ENCODE measurements at regions not wholly inside any gene's neighbourhood (a gene's known extent, or its start where the extent isn't known, plus 50 kb on each side); places are given as distances from the start of the nearest gene placed in this dataset.

DNA sequence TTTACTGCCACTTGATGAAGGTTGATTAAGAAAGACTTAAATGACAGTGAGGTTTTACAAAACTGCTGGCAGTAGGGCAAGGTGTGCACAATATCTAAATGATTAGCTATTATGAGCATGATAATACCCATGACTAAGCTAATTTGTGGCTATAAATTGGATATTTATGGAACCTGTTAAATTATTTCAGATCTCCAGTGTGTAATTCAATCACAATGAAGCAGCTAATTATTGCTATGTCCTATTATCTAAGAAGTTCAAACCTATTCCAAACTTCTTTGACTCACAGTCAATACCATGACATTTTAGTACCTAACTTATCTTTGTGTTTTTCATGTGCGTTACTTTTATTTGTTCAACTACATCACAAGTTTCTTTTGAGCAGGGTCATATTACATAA, 253.8 kb upstream of the MMADHC start:
- no peak for DNase-seq

DNA sequence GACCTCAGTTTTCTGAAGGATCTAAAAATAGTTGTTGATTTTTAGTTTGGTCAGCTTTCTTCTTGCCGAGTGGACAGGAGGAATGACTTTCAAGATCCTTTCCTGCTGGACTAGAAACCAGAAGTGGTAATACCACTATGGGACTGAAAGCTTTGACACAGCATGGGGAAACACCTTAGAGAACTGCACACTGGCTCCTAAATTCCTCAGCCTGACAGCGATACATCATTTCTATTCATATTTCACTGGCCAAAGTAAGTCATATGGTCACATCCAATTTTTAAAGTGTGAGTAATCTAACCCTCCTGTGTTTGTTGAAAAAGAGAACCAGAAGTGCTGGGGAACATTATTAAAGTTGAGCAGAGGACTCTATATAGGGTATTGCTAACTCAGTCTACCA, 244.7 kb upstream of the MMADHC start:
- no peak for DNase-seq

DNA sequence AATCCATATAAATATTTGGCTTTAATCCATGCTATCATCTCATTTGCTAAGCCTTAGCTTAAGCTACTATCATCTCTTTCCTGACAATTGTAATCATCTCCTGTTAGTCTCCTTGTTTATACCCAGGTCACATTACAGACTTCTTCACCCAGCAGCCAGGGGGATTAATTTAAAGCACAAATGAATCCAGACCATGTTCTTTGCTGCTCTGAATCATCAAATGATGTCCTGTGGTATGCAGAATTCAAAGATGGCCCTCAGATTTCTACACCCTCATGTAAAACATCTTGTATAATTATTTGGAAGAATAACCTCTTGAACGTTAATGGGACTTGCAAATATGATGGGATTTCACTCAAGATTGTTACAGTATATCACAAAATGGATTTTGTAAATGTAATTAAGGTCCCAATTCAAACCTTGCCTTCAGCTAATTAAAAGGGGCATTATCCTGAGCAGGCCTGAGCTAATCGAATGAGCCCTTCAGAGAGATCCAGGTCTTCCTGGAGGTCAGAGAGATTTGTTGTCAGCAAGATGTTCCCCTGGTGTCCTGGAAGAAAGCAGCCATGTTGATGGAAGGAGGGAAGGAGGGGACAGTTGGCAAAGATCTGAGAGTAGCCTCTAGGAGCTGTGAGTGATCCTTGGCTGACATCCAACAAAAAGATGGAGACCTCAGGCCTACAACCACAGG, 241.1 kb upstream of the MMADHC start:
- DNase-seq, result no peak

DNA sequence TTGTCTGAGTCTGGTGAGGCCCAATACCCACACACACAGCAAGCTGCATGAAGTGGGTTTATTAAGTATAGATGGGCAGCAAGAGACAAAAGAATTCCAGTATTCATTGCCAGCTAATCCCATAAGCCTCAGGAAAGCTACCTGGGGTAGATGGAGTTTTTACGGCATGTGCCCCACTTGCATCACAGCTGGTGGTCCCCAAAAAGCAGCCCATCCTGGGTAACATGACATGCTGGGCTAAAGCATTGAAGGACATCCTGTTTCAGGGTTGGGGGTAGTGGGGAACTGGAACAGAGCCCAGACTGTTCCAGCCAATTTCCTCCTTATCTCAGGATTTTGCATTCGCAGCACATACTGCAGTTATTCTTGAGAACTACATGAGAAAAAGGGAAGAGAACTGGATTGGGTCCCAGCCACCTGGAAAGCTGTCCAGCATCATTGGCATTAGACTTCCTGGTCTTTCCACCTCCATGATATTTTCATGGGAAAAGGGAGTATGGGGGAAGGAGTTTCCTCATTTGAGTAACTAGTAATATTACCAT, 240.1 kb upstream of the MMADHC start:
- no peak for DNase-seq

DNA sequence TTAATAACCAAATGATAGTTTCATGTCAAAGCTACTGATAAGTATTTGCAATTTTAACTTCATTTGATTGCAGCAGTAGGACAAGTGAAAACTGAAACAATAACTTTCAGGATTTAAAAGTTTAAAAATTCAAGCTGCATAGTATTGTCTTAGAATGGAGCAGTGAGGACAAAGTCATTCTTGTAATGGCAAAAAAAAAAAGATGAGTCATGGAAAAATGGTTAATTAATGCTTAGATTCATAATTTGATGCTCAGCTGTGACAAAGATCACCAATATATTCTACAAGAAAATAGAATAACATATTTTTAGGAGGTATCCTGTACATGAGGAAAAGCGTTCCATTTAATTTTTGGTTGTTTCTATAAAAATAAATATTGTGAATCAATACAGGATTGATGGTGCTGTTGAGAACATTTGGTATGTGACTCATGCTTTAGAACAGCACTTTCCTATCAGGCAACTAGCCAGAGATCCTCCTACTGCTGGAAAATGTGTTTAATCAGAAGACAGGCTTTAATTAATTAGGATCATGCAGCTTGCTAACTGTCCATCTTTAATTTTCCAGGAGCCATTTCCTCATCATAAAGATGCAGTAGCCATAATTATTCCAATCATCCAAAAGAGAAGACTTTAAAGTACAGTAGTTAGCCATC, 239.0 kb upstream of the MMADHC start:
- no peak for DNase-seq

DNA sequence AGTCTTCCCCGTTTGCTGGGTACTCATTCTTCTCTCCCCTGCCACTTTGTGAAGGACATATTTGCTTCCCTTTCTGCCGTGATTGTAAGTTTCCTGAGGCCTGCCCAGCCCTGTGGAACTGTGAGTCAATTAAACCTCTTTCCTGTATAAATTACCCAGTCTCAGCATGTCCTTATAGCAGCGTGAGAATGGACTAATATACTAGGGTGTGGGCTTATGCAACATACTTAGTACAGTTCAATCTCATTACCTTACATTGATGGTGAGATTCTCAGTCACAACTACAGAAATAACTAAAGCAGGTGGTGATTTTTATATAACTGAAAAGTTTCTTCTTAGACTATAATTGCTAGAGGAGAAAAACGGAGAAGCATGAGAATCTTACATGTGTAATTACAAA, 237.9 kb upstream of the MMADHC start:
- DNase-seq, result no peak

DNA sequence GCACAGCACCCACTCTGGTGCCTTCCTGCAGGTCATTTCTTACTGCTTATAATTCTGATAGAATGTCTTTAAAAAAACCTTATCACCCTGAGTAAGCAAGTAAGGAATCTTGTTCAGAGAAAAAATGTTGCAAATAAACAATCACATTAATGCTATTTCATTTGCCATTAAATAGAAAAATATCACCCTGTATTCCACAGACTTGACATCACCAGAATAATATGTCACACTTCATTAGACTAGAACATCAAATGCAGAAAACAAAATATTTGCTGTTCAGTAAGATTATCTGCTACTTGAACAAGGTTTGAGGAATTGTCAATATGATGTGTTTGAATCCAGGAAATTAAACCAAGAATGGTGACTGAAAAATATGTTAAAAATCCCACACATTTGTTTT, 236.6 kb upstream of the MMADHC start:
- no peak for DNase-seq

DNA sequence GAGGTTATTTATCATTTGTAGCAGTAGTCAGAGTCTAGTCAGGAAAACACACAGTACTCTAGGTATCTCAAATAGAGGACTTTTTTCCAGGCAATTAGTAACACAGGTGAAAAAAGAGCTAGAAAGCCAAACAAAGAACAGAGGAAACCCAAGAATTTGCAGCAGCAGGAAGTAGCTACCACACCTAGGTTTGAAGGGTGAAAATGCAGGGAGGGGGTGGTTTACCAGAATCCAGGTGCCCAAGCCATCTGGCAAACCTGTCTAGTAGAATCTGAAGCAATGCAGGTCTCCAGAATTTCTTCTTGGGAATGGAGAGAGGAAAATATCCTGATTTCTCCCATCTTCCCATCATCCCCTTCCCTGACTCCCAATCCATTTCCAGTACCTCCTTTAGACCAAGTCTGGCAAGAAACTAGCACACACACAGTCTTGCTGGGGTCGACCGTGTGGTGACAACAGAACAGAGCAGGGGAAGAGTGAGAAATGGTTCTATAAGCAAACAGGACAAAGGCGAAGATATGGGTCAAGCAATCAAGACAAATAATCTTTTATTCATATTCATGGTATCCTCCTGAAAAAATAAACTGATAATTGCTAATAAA, 231.9 kb upstream of the MMADHC start:
- DNase-seq, result no peak

DNA sequence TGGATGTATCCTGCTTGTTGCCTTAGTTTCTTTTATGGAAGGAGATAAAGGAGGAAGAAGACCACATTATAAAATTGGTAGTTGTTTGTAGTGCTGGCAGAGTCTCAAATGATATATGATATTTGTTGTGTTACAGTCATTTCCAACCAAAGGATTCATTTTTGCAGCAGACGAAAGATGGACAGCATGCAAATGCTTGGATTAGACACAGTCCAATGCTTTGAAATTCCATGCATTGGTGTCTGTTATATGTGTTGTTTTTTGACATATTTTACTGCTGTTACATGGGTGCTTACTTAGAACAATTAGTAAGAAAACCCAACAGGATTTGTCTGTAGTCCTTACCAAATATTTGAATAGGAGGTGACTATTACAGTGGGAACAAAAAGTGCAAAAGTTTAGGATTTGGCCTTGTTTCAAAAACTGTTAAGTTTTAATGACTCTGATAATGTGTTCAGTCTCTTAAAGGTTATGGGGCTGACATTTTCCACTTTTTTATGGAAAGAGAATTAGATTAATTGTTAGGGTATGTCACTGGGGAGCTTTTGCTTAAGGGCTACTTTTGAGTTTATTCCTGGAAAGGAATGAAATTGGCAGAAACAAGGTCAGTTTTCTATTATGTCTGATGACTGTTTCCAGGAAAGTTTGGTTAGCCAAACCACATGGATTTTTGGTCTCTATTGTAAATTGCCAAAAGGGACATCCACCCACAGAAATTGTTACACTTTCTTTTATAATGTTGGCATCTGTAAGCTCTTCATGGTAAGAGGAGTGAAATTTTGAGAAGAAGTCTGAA, 229.4 kb upstream of the MMADHC start:
- peak; percentile 12 for DNase-seq

DNA sequence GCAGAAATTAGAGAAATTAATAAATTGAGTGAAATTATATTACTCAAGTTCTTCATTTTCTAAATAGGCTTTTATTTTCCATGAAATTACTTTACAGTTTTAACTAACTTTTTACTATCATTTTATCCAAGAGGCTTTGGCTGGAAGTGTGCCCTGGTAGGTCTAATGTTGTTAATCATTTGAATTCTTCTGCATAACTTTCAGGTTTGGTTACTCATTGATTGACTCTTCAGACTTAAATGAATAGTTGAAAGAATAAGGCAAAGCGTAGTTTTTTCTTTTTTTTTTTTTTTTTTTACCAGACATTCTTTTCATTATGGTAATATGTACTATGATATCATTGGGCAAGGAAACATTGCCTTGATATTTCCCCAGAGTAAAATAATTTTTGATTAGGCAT, 228.4 kb upstream of the MMADHC start:
- no peak for DNase-seq

DNA sequence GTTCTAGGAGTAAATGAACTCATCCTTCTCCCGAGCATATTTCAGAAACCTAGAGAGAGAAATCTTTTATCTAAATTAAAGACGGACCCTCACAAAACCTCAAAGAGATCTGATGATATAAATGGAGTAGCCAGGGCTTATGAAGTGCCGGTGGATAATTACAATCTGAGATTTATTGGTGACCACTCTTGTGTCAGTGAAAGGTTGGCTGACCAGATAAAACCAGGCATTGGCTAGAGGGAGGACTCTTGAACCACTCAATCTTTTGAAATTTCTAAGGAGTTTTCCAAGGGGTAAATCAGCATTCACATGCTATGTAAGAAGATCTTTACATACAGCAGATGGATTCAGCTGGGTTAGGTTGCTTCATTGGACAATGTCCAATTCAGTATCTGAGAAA, 227.3 kb upstream of the MMADHC start:
- no peak for DNase-seq

DNA sequence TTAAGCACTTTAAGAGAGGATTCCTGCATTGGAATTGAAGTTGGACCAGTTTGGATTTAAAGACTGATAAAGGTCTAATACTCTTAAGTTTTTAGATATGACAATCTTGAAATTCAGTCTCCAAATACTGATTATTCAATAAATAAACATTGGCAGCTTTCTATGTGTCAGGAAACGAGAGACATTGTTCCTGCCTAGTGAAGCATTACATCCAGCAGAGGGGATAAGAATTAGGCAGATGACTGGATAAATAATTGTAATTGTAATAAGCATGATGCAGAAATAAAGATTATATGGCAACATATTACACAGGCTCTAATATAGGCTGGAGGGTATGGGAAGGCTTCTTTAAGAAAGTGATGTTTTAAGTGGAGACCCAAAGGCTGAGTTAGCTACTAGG, 226.5 kb upstream of the MMADHC start:
- DNase-seq, result no peak

DNA sequence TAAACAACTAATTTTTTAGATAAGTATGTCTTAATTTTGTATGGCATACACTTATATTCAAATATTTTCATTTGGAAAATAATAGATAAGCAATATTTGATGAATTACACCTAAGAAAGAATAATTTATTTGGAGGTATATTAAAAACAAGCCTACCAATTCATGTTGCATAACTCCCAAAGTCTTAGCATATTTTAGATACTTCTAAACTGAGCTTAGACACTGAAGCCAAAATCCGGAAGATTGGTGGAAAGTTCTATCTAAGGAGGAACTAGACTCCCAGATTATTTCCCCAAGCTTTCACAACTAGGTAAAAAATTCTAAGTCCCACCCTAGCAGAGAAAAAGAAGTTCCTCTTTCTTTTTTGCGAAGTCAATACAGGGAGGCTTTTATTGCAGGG, 221.0 kb upstream of the MMADHC start:
- DNase-seq, result no peak

DNA sequence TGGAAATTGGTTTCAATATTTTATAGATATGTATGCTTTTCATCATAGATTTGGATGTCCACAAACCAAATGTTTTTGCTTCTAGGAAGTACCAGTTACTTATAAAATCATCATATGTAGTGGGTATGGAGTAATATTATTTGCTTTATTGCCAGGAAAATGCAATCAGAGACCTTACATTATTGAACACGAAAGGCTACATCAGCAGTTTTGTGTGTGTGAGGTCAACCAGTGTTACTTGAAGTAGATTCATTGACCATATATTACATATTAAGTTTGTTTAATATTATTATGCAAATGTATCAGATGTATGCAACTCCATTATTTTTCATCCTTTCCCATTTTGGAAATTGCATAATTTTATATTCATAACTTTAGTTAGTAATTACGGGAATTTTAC, 219.1 kb upstream of the MMADHC start:
- DNase-seq, result no peak

DNA sequence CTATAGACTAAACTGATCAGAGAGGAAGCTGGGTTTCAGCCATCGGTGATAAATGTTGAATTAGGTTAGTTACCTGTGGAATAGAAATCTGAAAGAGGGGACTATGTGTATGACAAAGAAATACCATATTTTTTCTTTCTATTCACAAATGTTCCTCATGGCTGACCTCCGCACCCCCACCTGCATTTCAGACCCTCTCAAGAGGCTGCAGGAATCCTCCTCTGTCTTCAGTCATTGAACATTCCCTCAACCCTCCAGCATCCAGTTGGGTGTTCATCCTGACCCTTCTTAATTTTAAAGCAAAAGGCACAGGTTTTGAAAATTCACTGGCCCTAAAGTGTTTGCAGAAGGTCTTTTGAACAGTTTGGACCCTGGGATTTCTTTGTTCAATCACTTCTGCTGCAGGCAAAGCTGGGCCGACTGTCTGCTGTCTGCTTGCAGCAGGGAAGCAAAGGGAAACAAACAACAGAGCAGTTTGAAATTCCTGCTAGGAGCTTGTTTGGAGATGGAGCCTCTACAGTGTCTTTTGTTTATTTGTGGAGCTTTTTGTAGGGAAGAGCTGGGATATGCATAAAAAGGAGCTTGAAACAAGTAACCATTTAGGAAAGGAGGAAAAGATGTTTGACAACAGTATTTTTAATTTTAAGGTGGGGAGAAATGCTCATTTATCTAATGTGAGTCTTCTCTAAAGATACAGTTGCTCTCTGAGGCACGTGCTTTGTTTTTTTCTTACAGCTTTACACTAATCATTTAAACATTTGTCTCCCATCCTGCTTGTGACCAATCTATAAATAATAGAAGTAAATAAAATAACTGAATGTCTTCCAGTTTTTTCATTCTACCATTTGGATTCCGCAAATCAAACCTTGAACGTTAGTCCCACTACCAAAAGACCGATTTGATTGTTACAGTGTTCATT, 213.3 kb upstream of the MMADHC start:
- peak; percentile 27 for DNase-seq

DNA sequence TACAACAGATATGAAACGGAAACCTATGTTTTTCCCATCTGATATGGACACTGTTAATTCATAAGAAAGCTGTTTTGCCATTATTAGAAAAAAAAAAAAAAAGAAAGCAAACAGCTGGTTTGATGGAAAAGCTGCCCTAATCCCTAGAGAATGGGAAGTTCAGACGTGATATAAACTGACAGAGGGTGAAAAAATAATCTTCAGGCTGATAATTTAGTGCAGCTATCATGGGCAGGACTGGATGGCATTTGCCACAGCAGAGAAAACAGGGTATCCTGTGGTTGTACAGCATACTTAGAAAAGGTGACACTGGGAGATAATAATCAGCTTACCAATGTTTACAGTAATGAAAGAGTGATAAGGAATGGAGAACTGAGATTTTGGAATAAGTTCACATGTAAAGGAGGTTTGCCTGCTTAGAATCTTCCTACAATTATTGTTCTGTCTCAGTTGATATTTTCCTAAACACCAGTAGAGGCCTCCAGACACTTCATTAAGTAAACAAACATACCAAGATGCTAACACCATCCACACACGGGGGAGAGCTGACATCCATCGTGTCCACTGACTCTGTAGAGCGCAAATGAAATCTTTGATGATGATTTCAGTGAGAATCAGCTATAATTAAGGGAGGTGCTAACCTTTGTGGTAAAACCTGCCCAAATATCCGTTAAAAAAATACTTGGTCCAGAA, 211.6 kb upstream of the MMADHC start:
- peak; percentile 84 for DNase-seq

DNA sequence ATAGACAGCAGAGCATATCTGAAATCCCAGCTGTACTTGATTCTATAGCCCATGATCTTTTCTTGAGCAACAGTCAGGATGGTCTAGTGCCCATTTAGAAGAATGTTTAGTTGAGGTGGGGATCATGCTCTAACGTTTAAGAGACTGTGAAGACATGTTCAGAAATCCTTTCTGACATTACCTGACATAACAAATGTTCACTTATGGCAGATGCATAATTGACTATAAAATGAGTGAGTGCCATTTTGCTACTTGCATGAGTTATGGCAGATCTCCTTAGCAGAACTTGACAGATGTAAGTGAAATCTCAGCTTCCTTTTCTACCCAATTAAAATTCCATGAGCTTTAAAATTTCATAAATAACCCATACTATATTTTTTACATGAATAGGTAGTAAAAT, 209.5 kb upstream of the MMADHC start:
- DNase-seq, result no peak

DNA sequence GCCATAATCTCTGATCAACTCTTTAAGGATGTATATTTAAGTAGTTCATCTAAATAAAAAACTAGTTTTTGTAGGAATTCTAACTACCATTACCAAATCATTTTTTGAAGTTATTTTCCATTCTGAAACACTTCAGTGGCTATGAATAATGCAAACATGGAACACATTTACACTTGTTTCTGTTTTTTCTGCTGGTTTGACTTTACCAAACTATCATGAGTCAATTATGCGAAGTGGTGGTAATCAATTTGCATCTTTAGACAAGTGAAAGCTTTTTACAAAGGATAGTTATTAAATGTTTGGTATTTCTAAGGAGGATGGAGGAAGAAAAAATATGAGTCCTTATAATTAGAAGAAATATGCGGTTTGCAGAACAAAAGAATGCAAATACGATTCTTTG, 202.0 kb upstream of the MMADHC start:
- no peak for DNase-seq

DNA sequence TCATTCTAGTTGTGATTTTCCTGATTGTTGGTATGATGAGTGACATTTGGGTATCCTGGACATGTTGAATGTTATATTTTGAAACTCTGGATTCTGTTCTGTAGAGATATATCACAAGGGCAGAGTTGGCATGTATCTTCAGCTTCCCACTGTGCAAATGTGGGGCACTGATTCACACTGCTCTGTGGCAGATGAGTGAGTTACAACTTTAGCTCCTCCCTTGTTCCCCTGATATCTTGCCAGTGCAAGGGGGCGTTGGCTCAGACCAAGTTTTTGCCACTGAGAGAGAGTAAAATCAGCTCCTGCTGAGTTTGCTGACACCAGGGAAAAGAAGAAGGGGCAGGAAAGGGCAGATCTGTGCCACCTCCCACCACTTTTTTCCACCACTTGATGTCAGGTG, 199.6 kb upstream of the MMADHC start:
- no peak for DNase-seq

DNA sequence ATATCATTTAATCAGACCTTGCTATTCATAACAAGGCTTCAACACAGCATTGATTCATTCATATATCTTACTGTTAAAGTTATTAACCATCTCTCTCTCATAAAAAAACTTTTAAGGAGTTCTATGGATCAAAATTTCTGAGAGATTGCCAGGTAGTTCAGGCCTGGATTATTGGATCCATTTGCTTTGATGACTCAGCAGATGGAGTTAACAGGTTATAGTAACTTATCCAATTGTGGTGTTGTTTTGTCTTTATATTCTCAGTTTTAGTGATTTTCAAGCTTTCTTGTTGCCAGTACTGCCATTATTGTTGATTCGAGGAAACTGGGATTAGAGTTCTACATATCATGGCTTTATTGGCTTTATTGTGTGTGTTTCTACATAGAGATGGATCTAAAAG, 195.7 kb upstream of the MMADHC start:
- no peak for DNase-seq

DNA sequence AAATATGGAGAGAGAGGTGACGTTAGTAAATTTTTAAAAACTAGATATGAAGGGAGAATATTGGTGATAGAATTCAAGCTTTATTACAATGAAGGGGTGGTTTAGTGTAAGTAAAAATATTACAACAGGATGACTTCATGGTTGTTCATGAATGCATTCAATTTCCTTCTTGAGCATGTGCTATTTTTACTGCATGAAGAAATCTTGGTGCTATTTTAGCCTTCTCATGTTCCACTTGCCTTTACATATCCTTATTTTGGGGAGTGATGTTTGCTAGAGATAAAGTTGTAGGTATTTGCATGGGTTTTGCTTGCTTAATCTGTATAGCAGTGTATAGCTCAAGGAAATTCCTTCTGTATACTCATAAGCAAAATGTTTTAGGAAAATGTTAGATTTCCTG, 195.0 kb upstream of the MMADHC start:
- no peak for DNase-seq
